Stimulated activated naive B cell treated with anti-CD40 and anti-IgM and Interleukin-4, amounts not matched to agents 10 μg/mL and 1 μg/mL and 100 μg/mL, for 72 hours (primary cell): ENCODE measurements at regions not wholly inside any gene's neighbourhood (a gene's known extent, or its start where the extent isn't known, plus 50 kb on each side); places are given as distances from the start of the nearest gene placed in this dataset.
"Not testable (repeated sequence)": the region's sequence is repeated elsewhere in the genome, so short reads cannot be mapped to it uniquely, and the experiment has no call there.

Source experiments
- ATAC-seq, 2 donors: fragments of 150-1000 bp; cut with Tn5 transposase; replicated peaks; 2 replicates each; pipeline ENCODE4 v1.10.0; 2021; ENCODE audit warnings: moderate library complexity in 1 of 2
- DNase-seq: peaks from one replicate; pipeline ENCODE4 v3.0.0; 2021
- H3K27ac Mint-ChIP-seq: one replicate; pipeline ENCODE4 v1.8.0; 2022; ENCODE audit warnings: mild to moderate bottlenecking, mixed read lengths
- H3K27me3 Mint-ChIP-seq, 2 donors: one replicate each; pipeline ENCODE4 v1.8.0; 2022; ENCODE audit warnings: mixed read lengths in 2 of 2
- H3K36me3 Mint-ChIP-seq, 2 donors: one replicate each; pipeline ENCODE4 v1.8.0; 2022; ENCODE audit warnings: mixed read lengths in 2 of 2, mild to moderate bottlenecking in 1 of 2
- H3K4me1 Mint-ChIP-seq, 2 donors: one replicate each; pipeline ENCODE4 v1.8.0; 2022; ENCODE audit warnings: mixed read lengths in 2 of 2, mild to moderate bottlenecking in 1 of 2
- H3K4me3 Mint-ChIP-seq, 2 donors: one replicate each; pipeline ENCODE4 v1.8.0; 2022; ENCODE audit warnings: mild to moderate bottlenecking in 2 of 2, mixed read lengths in 2 of 2, moderate library complexity in 1 of 2
- H3K9me3 Mint-ChIP-seq, 2 donors: one replicate each; pipeline ENCODE4 v1.8.0; 2022; ENCODE audit warnings: mixed read lengths in 2 of 2, mild to moderate bottlenecking in 1 of 2

DNA sequence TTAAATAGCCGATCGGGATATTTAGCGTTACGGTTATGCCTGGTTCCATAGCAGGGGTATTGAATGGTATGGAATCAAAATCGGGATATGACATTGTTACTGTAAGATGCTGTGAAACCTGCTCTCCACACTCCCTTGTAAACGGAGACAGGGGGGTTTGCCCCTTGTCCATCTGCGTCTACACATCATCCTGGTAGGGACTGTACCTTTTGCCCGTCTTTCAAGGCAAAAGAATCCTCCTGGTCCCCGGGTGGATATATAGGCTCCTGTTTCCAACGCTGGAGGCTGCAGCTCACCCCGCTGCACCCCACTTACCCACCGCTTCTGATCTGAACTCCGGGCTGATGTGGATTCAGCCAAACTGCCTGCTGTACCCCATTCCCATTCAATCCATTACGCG lies 189.1 kb downstream of the SHOX start:
- no peaks in the 10 kb centered on the region for H3K27me3 Mint-ChIP-seq
- H3K36me3 Mint-ChIP-seq: no peaks in the 10 kb centered on the region
- H3K4me3 Mint-ChIP-seq: no peak overlapping the region
- H3K4me1 Mint-ChIP-seq: no peaks in the 10 kb centered on the region
- no peak overlapping the region for H3K27ac Mint-ChIP-seq
- no peak for DNase-seq
- peaks cover 0 to 10% of the 10 kb centered on the region in 2 donors for H3K9me3 Mint-ChIP-seq
- ATAC-seq: no peak

DNA sequence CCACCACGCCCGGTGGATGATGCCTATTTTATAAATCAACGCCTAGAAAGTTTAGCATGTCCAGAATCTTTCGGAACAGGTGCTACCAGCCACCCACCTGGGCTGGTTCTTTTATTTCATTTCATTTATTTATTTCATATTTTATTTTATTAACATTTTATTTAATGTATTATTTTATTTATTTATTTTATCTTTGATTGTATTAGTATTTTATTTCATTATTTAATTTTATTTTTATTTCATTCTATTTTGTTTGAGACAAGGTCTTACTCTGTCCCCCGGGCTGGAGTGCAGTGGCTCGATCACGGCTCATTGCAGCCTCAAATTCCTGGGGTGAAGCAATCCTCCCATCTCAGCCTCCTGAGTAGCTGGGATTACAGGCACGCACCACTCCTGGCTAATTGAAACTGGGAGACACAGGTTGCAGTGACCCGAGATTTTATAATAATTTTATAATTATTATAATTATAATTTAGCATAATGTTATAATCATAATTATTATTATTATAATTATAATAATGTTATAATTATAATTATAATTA lies 187.2 kb downstream of the SHOX start:
- H3K9me3 Mint-ChIP-seq: peaks cover 2 to 4% of the 10 kb centered on the region in 2 donors
- H3K27ac Mint-ChIP-seq: no peak overlapping the region
- no peaks in the 10 kb centered on the region for H3K36me3 Mint-ChIP-seq
- no peaks in the 10 kb centered on the region for H3K4me1 Mint-ChIP-seq
- H3K4me3 Mint-ChIP-seq: no peak overlapping the region
- ATAC-seq (no peak), DNase-seq (no peak)
- no peaks in the 10 kb centered on the region for H3K27me3 Mint-ChIP-seq

DNA sequence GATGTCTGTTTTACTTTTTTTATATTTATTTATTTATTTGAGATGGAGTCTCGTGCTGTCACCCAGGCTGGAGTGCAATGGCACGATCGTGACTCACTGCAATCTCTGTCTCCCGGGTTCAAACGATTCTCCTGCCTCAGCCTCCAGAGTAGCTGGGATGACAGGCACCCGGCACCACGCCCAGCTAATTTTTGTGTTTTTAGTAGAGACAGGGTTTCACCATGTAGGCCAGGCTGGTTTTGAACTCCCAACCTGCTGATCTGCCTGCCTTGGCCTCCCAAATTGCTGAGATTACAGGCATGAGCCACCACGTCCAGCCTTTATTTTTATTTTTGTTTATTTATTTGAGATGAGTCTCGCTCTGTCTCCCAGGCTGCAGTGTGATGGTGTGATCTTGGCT lies 186.6 kb downstream of the SHOX start:
- not testable (repeated sequence) for H3K36me3 Mint-ChIP-seq, H3K9me3 Mint-ChIP-seq, H3K4me1 Mint-ChIP-seq, ATAC-seq, H3K27ac Mint-ChIP-seq, H3K27me3 Mint-ChIP-seq, H3K4me3 Mint-ChIP-seq, DNase-seq

DNA sequence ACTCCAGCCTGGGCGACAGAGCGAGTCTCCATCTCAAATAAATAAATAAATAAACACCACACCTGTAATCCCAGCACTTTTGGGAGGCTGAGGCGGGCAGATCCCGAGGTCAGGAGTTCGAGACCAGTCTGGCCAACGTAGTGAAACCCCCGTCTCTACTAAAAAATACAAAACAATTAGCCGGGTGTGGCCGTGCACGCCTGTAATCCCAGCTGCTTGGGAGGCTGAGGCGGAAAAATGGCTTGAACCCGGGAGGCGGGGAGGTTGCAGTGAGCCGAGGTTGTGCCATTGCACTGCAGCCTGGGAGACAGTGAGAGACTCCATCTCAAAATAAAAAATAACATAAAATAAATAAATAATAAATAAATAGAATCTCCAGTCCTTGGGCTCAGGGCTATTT lies 185.8 kb downstream of the SHOX start:
- Mint-ChIP-seq H3K36me3 (no peaks in the 10 kb centered on the region), H3K27ac (no peak overlapping the region), H3K27me3 (no peaks in the 10 kb centered on the region), H3K4me1 (no peaks in the 10 kb centered on the region), H3K4me3 (no peak overlapping the region), H3K9me3 (peaks cover 2 to 4% of the 10 kb centered on the region in 2 donors)
- ATAC-seq (no peak), DNase-seq (no peak)

DNA sequence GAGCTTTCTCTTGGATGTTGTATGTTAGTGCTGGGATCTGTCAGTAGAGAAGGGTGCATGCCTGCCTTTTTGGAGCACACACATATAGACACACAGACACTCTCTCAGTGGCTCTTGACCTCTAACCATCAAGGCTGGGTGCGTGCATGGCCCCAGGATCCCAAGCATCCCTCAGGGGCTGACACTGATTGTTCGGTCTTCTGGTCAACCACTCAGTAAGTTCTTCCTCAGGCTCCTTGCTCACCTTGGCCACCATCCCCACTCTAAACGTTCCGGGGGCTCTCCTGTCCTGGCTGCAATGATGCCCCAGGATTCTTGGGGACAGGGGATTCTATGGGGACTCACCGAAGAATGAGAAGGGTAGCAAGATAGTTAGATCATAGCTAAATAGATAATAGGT lies 179.6 kb downstream of the SHOX start:
- no peaks in the 10 kb centered on the region for H3K4me1 Mint-ChIP-seq
- no peak overlapping the region for H3K4me3 Mint-ChIP-seq
- ATAC-seq (no peak), DNase-seq (no peak)
- peaks cover 11 to 14% of the 10 kb centered on the region in 2 donors for H3K27me3 Mint-ChIP-seq
- no peaks in the 10 kb centered on the region for H3K36me3 Mint-ChIP-seq
- H3K9me3 Mint-ChIP-seq: peaks cover 0 to 2% of the 10 kb centered on the region in 2 donors
- H3K27ac Mint-ChIP-seq: no peak overlapping the region

DNA sequence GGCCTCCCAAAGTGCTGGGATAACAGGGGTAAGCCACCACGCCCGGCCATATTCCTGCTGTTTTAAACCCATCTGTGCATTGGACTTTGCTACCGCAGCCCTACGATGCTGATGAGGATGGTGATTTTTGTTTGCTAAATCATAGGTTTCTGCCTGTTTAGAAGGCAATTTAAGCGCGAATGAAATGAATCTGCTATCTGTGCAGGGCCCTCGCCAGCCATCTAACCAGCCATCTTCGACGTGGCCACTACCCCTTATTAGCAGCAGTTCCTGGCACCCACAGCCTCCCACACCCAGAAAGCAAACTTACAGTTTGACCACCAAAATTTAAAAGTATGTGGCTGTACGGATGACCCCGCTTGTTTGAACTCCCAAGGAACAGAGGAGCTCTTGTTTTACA lies 178.5 kb downstream of the SHOX start:
- Mint-ChIP-seq H3K27me3 (peaks cover 14 to 15% of the 10 kb centered on the region in 2 donors), H3K36me3 (no peaks in the 10 kb centered on the region), H3K9me3 (peaks cover 0 to under 1% of the 10 kb centered on the region in 2 donors), H3K4me3 (no peak overlapping the region), H3K4me1 (no peaks in the 10 kb centered on the region), H3K27ac (no peak overlapping the region)
- no peak for ATAC-seq
- no peak for DNase-seq

DNA sequence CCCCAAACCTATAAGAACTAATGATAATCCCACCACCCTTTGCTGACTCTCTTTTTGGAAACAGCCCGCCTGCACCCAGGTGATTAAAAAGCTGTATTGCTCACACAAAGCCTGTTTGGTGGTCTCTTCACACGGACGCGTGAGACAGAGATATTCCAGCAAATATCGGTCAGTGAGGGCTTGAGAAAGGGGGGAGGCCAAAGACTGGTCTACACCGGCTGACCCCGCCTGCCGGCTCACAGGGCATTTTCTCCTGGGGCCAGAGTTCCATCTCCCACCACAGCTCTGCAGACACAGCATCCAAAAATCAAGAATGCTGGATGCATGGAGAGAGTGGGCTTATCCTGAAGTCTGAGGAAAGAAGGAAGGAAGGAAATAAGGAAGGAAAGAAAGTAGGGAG lies 176.0 kb downstream of the SHOX start:
- Mint-ChIP-seq H3K27ac (no peak overlapping the region), H3K36me3 (peaks cover 0 to under 1% of the 10 kb centered on the region in 2 donors), H3K9me3 (peaks cover 1 to 2% of the 10 kb centered on the region in 2 donors), H3K4me3 (no peak overlapping the region), H3K4me1 (no peaks in the 10 kb centered on the region), H3K27me3 (peaks cover 21 to 23% of the 10 kb centered on the region in 2 donors)
- DNase-seq: no peak
- ATAC-seq: no peak

DNA sequence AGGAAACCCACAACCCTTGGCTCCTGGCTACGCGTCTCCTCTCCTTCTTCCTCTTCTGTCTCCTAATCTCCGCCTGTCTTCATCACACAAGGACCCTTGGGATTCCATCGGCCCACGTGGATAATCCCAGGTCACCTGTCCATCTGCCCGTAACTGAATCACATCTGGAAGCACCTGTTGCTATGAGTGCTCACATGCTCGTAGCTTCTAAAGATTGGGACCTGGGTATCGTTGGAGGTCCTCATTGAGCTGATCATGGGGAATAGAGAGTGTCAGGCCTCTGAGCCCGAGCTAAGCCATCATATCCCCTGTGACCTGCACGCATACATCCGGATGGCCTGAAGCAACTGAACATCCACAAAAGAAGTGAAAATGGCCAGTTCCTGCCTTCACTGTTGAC lies 175.4 kb downstream of the SHOX start:
- Mint-ChIP-seq H3K36me3 (peaks cover 0 to 1% of the 10 kb centered on the region in 2 donors), H3K4me1 (no peaks in the 10 kb centered on the region), H3K4me3 (no peak overlapping the region), H3K27ac (no peak overlapping the region), H3K27me3 (peaks cover 21 to 23% of the 10 kb centered on the region in 2 donors), H3K9me3 (peaks cover 4 to 5% of the 10 kb centered on the region in 2 donors)
- no peak for ATAC-seq
- no peak for DNase-seq

DNA sequence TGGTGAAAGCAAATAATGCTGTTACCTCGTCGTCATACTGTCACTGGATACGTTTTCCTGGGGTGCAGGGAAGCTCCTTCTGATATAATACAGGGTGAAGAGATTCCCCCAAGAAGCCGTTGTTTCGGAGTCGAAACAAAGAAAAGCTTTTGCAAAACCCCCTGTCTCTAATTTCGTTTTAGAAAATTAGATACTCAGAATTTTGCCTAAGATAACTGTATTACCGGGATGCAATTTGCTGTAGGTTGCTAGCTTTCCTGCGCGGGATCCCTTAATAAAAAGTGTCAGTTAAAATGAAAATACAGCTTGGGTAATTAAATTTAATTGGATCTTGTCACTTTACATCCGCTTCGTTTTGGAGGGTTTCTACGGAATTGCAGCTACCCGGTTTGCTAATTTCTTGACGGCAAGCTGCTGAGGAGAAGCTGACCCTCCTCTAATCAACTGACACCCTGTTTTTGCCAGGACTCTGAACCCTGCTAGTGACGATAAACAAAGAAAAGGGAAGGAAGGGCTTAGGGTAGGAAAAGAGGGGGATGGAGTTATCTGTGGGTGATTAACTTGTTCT lies 174.6 kb downstream of the SHOX start:
- Mint-ChIP-seq H3K27ac (no peak overlapping the region), H3K9me3 (peaks cover 7 to 9% of the 10 kb centered on the region in 2 donors), H3K36me3 (peaks cover 0 to 1% of the 10 kb centered on the region in 2 donors), H3K27me3 (peaks cover 21 to 28% of the 10 kb centered on the region in 2 donors), H3K4me1 (no peaks in the 10 kb centered on the region), H3K4me3 (no peak overlapping the region)
- ATAC-seq: no peak
- DNase-seq: no peak

DNA sequence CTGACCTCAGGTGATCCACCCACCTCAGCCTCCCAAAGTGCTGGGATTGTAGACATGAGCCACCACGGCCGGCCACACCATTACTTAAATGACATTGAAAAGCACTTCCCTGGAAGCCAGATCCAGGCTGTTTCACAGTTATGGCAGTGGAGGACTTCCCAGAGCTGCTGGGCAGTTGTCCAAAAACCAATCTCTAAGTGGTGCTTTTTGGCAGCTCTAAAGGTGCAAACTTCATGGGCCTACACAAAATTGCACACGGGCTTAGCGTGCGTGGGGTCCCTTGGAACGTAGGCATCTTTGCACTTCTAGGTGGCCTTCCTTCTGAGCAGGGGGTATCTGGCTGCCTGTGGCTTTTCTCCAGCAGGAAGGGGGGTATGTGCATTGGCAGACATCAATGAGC lies 172.3 kb downstream of the SHOX start:
- ATAC-seq (no peak), DNase-seq (no peak)
- H3K4me1 Mint-ChIP-seq: no peaks in the 10 kb centered on the region
- H3K27ac Mint-ChIP-seq: no peak overlapping the region
- H3K36me3 Mint-ChIP-seq: peaks cover 0 to 1% of the 10 kb centered on the region in 2 donors
- peaks cover 10 to 15% of the 10 kb centered on the region in 2 donors for H3K9me3 Mint-ChIP-seq
- H3K27me3 Mint-ChIP-seq: peaks cover 21 to 28% of the 10 kb centered on the region in 2 donors
- no peak overlapping the region for H3K4me3 Mint-ChIP-seq

DNA sequence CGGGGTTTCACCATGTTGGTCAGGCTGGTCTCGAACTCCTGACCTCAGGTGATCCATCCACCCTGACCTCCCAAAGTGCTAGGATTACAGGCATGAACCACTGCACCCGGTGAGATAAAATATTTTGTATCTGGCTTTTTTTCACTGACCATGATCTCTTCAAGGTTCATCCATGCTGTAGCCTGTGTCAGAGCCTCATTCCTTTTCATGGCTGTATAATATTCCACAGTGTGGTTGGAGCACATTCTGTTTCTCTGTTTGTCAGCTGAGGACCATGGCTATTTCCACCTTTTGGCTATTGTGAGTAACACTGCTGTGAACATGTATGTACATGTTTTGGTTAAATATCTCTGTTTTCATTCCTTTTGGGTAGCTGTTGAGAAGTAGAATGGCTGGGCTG lies 169.2 kb downstream of the SHOX start:
- DNase-seq: no peak
- H3K27ac Mint-ChIP-seq: no peak overlapping the region
- ATAC-seq: no peak
- peaks cover 10 to 15% of the 10 kb centered on the region in 2 donors for H3K9me3 Mint-ChIP-seq
- peaks cover 16 to 20% of the 10 kb centered on the region in 2 donors for H3K27me3 Mint-ChIP-seq
- H3K36me3 Mint-ChIP-seq: peaks cover 0 to 1% of the 10 kb centered on the region in 2 donors
- H3K4me1 Mint-ChIP-seq: no peaks in the 10 kb centered on the region
- H3K4me3 Mint-ChIP-seq: no peak overlapping the region

DNA sequence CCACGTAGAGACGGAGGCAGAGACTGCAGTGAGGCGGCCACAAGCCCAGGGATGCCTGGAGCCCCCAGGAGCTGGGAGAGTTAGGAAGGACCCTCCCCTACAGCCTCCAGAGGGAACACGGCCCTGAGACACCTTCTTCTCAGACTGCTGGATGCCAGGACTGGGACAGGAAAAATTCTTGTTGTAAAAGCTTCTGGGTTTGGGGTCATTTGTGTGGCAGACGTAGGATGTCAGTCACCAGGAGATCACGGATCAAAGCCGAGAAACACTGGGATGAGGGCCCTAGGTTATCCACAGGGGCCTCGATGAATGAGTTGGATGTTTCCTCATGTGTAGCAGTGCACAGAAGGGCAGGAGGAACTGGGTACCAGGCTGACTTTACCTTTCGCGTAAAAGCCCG lies 163.7 kb downstream of the SHOX start:
- no peak overlapping the region for H3K4me3 Mint-ChIP-seq
- peaks cover 0 to 5% of the 10 kb centered on the region in 2 donors for H3K4me1 Mint-ChIP-seq
- no peaks in the 10 kb centered on the region for H3K9me3 Mint-ChIP-seq
- DNase-seq (no peak), ATAC-seq (no peak)
- peaks cover 22 to 50% of the 10 kb centered on the region in 2 donors for H3K27me3 Mint-ChIP-seq
- H3K27ac Mint-ChIP-seq: no peak overlapping the region
- H3K36me3 Mint-ChIP-seq: no peaks in the 10 kb centered on the region

DNA sequence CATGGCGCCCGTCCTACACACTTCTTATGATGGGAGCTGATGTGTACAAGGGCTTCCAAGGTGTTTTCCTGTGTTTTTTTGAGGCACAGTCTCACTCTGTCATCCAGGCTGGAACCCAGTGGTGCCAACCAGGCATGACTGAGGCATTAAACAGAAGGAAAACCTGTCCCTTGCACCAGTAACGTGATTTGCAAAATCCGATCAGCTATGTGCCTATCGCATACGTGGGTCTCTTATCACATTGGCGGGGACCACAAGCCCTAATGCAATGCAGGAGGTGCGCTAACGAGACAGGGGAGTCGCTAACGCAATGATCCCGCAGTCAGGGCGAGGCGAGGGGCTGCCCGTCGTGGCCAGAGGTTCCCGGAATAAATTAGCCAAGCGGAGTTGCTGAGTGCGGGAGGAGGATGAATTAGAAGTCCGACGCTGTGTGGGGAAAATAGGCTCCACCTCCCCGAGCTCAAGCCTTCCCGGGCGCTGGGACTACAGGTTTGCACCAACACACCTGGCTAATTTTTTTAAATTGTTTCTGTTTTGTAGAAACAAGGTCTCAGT lies 162.7 kb downstream of the SHOX start:
- ATAC-seq (no peak), DNase-seq (no peak)
- H3K9me3 Mint-ChIP-seq: no peaks in the 10 kb centered on the region
- no peaks in the 10 kb centered on the region for H3K36me3 Mint-ChIP-seq
- H3K27me3 Mint-ChIP-seq: peaks cover 27 to 60% of the 10 kb centered on the region in 2 donors
- H3K4me3 Mint-ChIP-seq: no peak overlapping the region
- H3K4me1 Mint-ChIP-seq: peaks cover 0 to 5% of the 10 kb centered on the region in 2 donors
- no peak overlapping the region for H3K27ac Mint-ChIP-seq

DNA sequence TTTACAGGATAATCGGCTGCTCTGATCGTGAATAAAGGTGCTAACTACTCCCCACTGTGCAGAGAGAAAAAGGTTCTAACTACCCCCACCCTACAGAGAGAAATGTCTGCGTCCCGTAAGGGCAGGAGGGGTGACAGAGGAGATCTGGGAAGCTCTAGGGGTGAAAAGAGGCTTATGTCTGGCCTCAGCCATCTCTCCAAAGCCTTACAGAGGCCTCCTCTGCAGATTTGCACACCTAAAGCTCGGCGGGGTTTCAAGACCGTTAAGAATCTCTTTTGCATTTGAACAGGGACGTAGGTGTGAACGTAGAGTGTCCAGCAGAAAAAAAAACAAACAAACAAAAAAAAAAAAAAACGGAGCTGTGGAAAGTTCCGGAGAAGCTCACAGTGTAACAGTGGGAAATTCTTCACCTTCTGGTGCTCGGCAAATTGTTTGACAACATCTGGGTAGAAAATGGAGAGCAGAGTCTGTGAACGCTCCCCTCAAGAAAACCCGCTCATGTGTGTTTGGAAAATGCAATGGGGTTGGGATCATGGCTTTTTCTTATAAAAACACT lies 161.0 kb downstream of the SHOX start:
- Mint-ChIP-seq H3K36me3 (no peaks in the 10 kb centered on the region), H3K4me3 (no peak overlapping the region), H3K9me3 (no peaks in the 10 kb centered on the region), H3K4me1 (peaks cover 0 to 5% of the 10 kb centered on the region in 2 donors), H3K27me3 (peaks cover 27 to 62% of the 10 kb centered on the region in 2 donors), H3K27ac (no peak overlapping the region)
- DNase-seq (no peak), ATAC-seq (no peak)

DNA sequence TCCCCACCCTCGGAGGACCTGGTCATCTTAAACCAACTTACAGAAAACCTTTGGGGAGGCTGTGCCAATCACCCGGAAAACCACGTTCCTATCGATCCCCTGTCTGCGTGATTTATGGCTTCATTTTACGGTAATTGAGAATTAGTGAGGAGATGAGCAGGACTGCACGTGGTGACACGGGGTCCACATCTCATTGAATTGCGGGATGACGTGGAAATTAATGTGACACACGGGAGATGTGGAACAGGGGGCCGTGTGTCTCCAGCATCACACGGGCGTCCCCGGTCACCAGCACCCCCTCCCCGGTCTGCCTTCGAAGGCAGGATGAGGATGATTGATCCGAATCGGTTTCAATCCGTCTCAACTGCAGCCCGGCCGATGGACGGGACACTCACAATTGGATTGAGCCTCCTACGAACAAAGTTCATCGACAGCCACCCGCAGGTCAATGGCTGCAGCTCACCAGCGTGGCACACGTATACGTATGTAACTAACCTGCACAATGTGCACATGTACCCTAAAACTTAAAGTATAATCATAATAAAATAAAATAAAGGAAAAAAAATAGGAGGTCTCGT lies 160.3 kb downstream of the SHOX start:
- Mint-ChIP-seq H3K36me3 (no peaks in the 10 kb centered on the region), H3K4me1 (peaks cover 0 to 5% of the 10 kb centered on the region in 2 donors), H3K9me3 (no peaks in the 10 kb centered on the region), H3K27me3 (peaks cover 25 to 59% of the 10 kb centered on the region in 2 donors), H3K27ac (no peak overlapping the region), H3K4me3 (no peak overlapping the region)
- no peak for DNase-seq
- ATAC-seq: no peak
